ENCODE measurements at regions not wholly inside any gene's neighbourhood (a gene's known extent, or its start where the extent isn't known, plus 50 kb on each side); places are given as distances from the start of the nearest gene placed in this dataset.
A peak's percentile ranks its signal among the peaks of the same experiment; 100 is the strongest.
"Not testable (repeated sequence)": the region's sequence is repeated elsewhere in the genome, so short reads cannot be mapped to it uniquely, and the experiment has no call there.

- DNase-seq = no peak
Observed at GRCh38 chr10:63675171-63675570, 154.0 kb downstream of the REEP3 start.

- DNase-seq = no peak
Observed at GRCh38 chr10:63677001-63677400, 155.8 kb downstream of the REEP3 start.

- not testable (repeated sequence) for DNase-seq
Observed at GRCh38 chr10:63680545-63680944, 159.3 kb downstream of the REEP3 start.

GRCh38 chr10:63681993-63682697, 160.9 kb downstream of the REEP3 start:
- DNase-seq = no peak

- not testable (repeated sequence) for DNase-seq
Observed at GRCh38 chr10:63682698-63683052, 161.5 kb downstream of the REEP3 start.

- no peak for DNase-seq
Observed at GRCh38 chr10:63683223-63683622, 162.0 kb downstream of the REEP3 start.

GRCh38 chr10:63683686-63684085, 162.5 kb downstream of the REEP3 start:
- no peak for DNase-seq

- DNase-seq = no peak
Observed at GRCh38 chr10:63684257-63684936, 163.2 kb downstream of the REEP3 start.

- no peak for DNase-seq
Observed at GRCh38 chr10:63689768-63690167, 168.6 kb downstream of the REEP3 start.

- no peak for DNase-seq
Observed at GRCh38 chr10:63692220-63692896, 171.2 kb downstream of the REEP3 start.

- not testable (repeated sequence) for DNase-seq
Observed at GRCh38 chr10:63693021-63693420, 171.8 kb downstream of the REEP3 start.

GRCh38 chr10:63696205-63696604, 175.0 kb downstream of the REEP3 start:
- no peak for DNase-seq

GRCh38 chr10:63697956-63698786, 177.0 kb downstream of the REEP3 start:
- DNase-seq = no peak

GRCh38 chr10:63698787-63699150, 177.6 kb downstream of the REEP3 start:
- DNase-seq = no peak

GRCh38 chr10:63699785-63700613, 178.8 kb downstream of the REEP3 start:
- no peak for DNase-seq

- DNase-seq = no peak
Observed at GRCh38 chr10:63700631-63701156, 179.5 kb downstream of the REEP3 start.

GRCh38 chr10:63702092-63702491, 180.9 kb downstream of the REEP3 start:
- DNase-seq = peak; percentile 37

- no peak for DNase-seq
Observed at GRCh38 chr10:63703113-63703670, 182.0 kb downstream of the REEP3 start.

GRCh38 chr10:63703740-63704345, 182.6 kb downstream of the REEP3 start:
- DNase-seq = peak; percentile 28

- DNase-seq = peak; percentile 15
Observed at GRCh38 chr10:63707254-63707910, 186.2 kb downstream of the REEP3 start.

GRCh38 chr10:63708421-63708820, 187.2 kb downstream of the REEP3 start:
- DNase-seq = no peak
